ENCODE measurements at regions not wholly inside any gene's neighbourhood (a gene's known extent, or its start where the extent isn't known, plus 50 kb on each side); places are given as distances from the start of the nearest gene placed in this dataset.

- intact Hi-C loops (cut with DNase I), result no loop called here
- no peak for TF ChIP-seq CTCF (IDR thresholded peaks at IDR 0.05)
- no peak overlapping the region for H3K4me3 ChIP-seq
- H3K27me3 ChIP-seq (ENCODE audit: insufficient read depth in 3 of 3, low read length in 2 of 3), result no peaks in the 10 kb centered on the region
- DNase-seq (no peak), ATAC-seq (no peak)
- H3K36me3 ChIP-seq (ENCODE audit: insufficient read depth in 1 of 2, low read depth in 1 of 2), result no peaks in the 10 kb centered on the region
- H3K4me1 ChIP-seq, result no peaks in the 10 kb centered on the region
- no peak overlapping the region for H3K27ac ChIP-seq
- WGBS, 3 donors, result 70 to 80% (median 72%) methylated on average over 2 of the region's 2 CpGs
- H3K9me3 ChIP-seq, result no peaks in the 10 kb centered on the region
Observed at GRCh38 chr2:102943251-102943650, 181.4 kb downstream of the TMEM182 start.

- no peaks in the 10 kb centered on the region for H3K27me3 ChIP-seq (ENCODE audit: insufficient read depth in 3 of 3, low read length in 2 of 3)
- DNase-seq (no peak), ATAC-seq (no peak)
- H3K9me3 ChIP-seq, result no peaks in the 10 kb centered on the region
- H3K27ac ChIP-seq, result no peak overlapping the region
- H3K4me3 ChIP-seq, result no peak overlapping the region
- 35 to 49% (median 36%) methylated on average over 3 of the region's 3 CpGs for WGBS, 3 donors
- intact Hi-C loops (cut with DNase I), result no loop called here
- TF ChIP-seq CTCF (IDR thresholded peaks at IDR 0.05), result no peak
- no peaks in the 10 kb centered on the region for H3K36me3 ChIP-seq (ENCODE audit: insufficient read depth in 1 of 2, low read depth in 1 of 2)
- H3K4me1 ChIP-seq, result no peaks in the 10 kb centered on the region
Observed at GRCh38 chr2:102950371-102950946, 188.6 kb downstream of the TMEM182 start.

- Histone ChIP-seq H3K36me3 (ENCODE audit: insufficient read depth in 1 of 2, low read depth in 1 of 2) (no peaks in the 10 kb centered on the region), H3K27ac (no peak overlapping the region), H3K9me3 (no peaks in the 10 kb centered on the region), H3K4me1 (no peaks in the 10 kb centered on the region), H3K27me3 (ENCODE audit: insufficient read depth in 3 of 3, low read length in 2 of 3) (no peaks in the 10 kb centered on the region), H3K4me3 (no peak overlapping the region)
- DNase-seq (no peak), ATAC-seq (no peak)
- intact Hi-C loops (cut with DNase I), result no loop called here
- 84 to 92% (median 86%) methylated on average over 3 of the region's 3 CpGs for WGBS, 3 donors
- no peak for TF ChIP-seq CTCF (IDR thresholded peaks at IDR 0.05)
Observed at GRCh38 chr2:102951249-102951648, 189.4 kb downstream of the TMEM182 start.

GRCh38 chr2:102967451-102967850 lies 205.6 kb downstream of the TMEM182 start:
- DNase-seq (no peak), ATAC-seq (no peak)
- Histone ChIP-seq H3K27ac (no peak overlapping the region), H3K4me3 (no peak overlapping the region), H3K36me3 (ENCODE audit: insufficient read depth in 1 of 2, low read depth in 1 of 2) (no peaks in the 10 kb centered on the region), H3K27me3 (ENCODE audit: insufficient read depth in 3 of 3, low read length in 2 of 3) (no peaks in the 10 kb centered on the region), H3K4me1 (no peaks in the 10 kb centered on the region), H3K9me3 (no peaks in the 10 kb centered on the region)
- intact Hi-C loops (cut with DNase I), result no loop called here
- WGBS, 3 donors, result 47 to 75% (median 52%) methylated on average over 4 of the region's 4 CpGs
- no peak for TF ChIP-seq CTCF (IDR thresholded peaks at IDR 0.05)

GRCh38 chr2:102968375-102968774 lies 206.5 kb downstream of the TMEM182 start:
- no peaks in the 10 kb centered on the region for H3K27me3 ChIP-seq (ENCODE audit: insufficient read depth in 3 of 3, low read length in 2 of 3)
- WGBS, 3 donors, result 78 to 80% (median 79%) methylated on average over 6 of the region's 6 CpGs
- no peak overlapping the region for H3K27ac ChIP-seq
- H3K4me3 ChIP-seq, result no peak overlapping the region
- no peaks in the 10 kb centered on the region for H3K36me3 ChIP-seq (ENCODE audit: insufficient read depth in 1 of 2, low read depth in 1 of 2)
- no peaks in the 10 kb centered on the region for H3K4me1 ChIP-seq
- no peak for TF ChIP-seq CTCF (IDR thresholded peaks at IDR 0.05)
- no peaks in the 10 kb centered on the region for H3K9me3 ChIP-seq
- DNase-seq (no peak), ATAC-seq (no peak)
- intact Hi-C loops (cut with DNase I), result no loop called here
